GM19238 (cell line): ENCODE measurements at regions not wholly inside any gene's neighbourhood (a gene's known extent, or its start where the extent isn't known, plus 50 kb on each side); places are given as distances from the start of the nearest gene placed in this dataset.

Source experiments
- DNase-seq: peaks from one replicate; pipeline ENCODE4 v3.0.0; 2011; ENCODE audit warnings: low spot score; ENCODE audit not compliant: insufficient read length

DNA sequence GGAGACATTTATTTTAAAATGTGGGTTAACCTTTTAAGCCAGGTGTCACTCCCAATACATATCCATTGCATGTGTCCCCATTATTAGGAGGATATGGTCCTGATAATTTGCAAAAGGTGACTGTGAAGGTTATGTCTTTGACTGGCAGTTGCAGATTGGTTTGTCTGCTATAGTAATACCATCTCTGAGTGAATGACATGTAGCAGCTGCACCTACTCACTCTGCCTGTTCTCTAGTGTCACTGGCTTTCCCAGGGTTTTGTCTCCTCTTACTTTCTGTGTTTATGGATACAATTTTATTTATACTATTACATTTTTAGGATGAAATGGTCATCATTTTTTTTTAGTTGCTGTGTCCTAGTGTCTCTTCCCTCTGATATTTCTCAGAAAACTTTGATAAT is 393.2 kb downstream of the C3orf38 start:
- DNase-seq, result no peak

DNA sequence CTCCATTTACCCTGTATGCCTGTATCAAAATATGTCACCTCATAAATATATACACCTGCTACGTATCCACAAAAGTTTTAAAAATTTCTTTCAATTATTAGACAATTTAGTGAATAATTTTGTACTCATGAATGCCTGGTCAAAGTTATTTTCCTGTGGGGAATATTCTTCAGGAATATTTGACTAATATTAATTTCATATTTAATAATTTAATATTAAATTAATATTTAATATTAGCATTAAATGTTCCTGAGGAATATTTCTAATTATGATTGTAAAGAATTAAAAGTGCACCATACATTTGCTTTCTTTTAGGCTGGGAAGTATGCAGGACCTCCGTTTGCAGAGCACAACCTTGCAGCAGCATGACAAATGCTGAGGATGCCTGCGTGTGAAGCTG is 422.7 kb downstream of the C3orf38 start:
- no peak for DNase-seq

GRCh38 chr3:88573472-88573871 is 423.7 kb downstream of the C3orf38 start:
- DNase-seq, result no peak

- no peak for DNase-seq
Observed at GRCh38 chr3:88574146-88574545, 424.4 kb downstream of the C3orf38 start.

DNA sequence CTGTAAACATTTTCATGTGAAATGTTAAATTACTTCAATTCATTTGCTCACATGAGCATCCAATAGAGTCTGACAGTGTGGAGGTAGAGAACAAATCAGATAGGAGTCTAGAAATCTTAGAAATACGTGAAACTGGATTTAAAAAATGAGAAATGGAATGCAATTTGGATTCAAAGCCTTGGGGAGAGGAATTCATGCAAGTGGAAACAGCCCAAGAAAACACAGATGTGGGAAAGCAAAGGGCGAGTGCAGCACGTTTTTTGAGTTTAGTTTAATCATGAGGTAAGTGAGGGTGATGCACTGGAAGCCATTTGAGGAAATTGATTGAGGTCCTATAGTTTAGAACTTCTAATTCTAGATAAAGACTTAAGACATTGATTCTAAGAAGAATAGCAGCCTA is 434.7 kb downstream of the C3orf38 start:
- no peak for DNase-seq

- DNase-seq, result no peak
Observed at GRCh38 chr3:88586121-88586640, 436.4 kb downstream of the C3orf38 start.

DNA sequence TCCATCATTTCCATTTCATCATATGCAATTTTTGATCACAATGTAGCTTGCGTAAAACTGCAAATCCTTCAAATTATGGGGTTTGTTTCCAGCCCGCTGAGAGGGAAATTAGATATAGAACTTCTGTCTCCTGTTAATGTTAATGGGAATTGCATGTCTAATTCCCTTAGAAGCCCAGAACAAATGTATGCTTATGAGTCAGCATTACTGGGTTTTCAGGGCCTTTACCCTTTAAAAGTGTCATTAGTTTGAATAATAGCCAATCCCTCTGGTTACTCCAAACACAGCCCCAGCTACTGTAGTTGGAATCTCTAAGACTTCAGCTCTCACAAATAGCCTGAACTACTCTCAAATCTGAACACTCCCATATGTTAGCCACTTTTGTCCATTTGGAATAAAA is 439.4 kb downstream of the C3orf38 start:
- DNase-seq, result no peak

- no peak for DNase-seq
Observed at GRCh38 chr3:88595026-88595425, 445.3 kb downstream of the C3orf38 start.

DNA sequence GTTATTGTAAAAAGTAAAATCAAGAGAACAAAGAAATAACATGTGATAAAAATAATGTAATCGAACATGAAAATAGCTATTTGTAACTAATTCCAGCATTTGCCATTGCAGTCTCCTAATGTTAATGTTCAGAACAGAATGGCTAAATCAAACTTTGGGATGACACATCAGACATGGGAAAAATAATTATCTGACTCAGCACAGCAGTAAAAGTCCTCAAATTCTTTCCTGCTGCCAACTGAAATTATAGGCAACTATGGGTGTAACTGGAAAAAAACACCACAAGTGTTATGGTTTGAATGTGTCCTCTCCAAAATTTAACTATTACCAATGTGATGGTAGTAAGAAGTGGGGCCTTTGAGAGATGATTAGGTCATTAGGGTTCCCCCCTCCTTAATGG is 446.7 kb downstream of the C3orf38 start:
- no peak for DNase-seq

DNA sequence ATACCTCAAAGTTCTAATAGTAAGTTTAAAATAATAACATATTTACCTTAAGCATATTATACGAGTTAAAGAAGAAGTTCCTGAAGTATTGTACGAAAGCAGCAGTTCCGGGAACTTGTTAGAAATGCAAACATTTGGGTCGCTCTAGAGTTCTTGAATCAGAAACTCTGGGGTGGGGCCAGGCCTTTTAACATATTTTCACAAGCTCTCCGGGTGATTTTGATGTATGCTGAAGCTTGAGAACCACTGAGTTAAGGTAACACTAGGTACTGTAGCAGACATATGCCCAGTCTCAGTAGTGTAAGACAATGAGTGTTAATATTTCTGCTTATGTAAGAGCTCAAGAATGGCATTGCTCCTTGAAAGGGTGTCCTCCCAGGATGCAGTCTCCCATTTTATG is 461.1 kb downstream of the C3orf38 start:
- no peak for DNase-seq

DNA sequence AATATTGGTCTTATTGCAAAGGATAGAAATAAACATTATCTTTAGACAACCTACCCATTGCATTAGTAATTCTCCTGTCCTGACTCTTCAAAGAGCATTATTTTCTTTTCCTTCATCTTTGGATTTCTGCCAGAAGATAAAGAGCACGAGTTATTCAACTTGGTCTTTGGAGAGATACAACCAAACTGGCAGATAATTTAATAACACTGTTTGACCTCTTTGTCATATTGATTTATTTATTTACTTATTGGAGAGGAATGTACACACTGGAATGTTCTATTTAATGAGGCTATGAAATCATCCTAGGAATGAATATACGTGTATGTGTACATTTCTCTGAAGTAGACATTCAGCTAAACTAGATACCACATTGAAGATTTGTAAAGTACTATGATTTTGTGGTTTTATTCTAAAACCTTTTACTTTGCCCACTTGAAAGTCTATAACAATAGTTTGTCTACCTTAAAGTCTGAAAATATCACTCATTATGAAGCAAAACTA is 462.1 kb downstream of the C3orf38 start:
- no peak for DNase-seq

DNA sequence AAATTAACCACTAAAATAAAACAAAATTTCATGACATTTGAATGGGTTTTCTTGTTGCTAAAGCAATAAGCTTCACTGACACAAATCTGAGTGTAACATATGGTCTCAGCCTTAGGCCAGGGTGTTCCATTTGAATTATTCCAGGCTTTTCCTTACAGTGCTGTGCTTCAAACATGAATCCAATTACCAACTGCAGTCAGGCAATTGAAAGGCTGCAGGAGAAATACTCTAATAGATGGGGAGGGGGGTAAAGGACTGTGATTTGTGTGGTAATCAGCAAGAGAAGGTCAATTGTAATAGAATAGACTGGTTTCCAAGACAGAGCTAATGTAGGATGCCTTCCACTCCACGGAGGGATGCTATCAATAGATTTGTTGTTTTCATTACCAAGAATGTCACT is 466.7 kb downstream of the C3orf38 start:
- DNase-seq, result no peak

- no peak for DNase-seq
Observed at GRCh38 chr3:88617283-88617682, 467.5 kb downstream of the C3orf38 start.

DNA sequence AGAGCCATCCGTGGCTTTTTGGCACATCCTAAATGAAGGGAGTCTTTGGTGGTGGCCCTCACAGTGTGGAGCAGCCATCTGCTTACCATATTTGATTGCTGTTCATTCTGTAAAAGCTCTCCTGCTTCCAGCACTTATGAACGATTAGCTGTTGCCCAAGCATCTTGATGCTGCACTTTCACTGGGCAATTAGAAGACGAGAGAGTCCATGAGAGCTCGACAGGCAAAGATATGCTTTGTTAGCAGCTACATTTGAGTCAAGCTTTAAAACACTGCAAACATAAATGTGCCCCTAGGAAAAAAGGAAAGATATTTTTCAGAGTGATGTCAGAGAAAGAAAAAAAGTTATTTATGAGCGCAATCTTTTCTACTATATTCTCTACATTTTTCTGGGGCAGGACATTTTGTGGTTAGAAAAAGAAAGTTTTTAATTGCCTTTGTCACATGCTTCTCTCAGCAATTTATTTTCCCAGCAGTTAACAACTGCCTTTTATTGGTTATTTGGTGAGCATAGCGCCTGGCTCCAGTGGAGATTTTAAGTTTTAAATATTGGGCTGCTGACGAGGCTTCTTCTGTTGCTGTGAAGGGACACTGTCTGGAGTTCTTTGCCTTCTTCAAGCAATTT is 468.4 kb downstream of the C3orf38 start:
- no peak for DNase-seq

DNA sequence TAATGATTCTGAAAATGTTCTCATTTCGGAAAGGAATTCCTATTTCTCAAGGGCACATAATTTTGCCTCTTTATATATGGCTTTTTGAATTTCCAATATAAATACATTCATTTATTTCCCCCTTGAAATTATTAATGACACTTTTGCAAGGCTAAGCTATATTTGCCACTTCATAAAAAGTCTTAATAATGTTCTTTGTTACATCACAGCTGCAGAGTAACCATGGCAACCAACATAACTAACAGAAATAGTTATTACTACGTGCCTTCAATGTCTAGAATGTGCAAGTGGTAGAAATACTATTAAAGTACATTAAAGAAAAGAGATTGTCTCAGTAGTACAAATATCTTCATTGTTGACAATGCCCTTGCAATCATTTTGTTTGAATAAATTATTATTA is 471.8 kb downstream of the C3orf38 start:
- no peak for DNase-seq

- DNase-seq, result no peak
Observed at GRCh38 chr3:88623709-88624108, 473.9 kb downstream of the C3orf38 start.

DNA sequence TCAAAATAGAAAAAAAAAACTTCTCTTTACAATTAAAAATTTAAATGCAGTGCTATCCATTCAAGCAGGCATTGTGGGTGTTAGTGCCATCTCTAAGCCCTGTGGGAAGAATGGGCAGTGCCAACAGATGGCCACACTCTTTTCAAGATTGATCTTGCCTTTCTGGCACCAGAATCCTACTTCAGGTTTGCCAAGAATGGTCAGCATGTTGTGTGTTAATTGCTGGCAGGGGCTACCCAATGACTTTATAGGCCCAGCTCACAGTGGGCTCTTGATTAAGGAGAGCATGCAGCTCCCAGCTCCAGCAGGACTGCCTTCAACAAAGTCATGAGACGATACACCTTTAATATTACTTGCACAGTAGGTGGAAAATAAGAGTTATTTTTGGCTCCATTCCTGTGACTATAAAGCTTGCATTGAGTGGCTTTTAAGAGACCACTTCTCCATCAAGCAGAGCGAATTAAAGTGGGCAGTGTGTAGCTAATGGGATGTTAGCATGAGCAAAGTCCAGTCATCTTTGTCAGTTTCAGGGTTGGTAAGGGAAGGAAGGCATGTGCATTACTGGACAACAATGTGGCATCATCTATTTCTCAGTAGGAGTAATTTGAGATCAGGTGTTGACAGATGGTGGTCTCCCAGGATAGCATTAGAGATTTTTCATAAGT is 476.8 kb downstream of the C3orf38 start:
- DNase-seq, result no peak

GRCh38 chr3:88628901-88629300 is 478.5 kb upstream of the EPHA3 start:
- no peak for DNase-seq

DNA sequence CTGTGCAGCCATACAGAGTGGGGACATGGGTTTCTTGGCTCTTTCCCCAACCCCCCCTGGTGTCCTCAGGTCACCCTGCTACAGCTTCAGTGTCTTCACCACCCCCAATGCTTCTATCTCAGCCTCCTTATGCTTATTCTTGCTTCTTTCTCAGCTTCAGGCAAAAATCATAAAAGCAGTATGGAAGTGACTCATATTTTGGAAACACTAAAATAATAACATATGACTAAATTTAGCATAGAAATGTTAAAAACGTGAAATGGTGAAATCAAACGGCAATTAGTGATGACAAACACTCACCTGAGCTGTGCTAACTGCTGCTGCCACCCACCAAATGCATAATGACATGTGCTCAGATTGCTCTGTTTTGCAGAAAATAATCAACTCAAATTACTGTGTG is 475.2 kb upstream of the EPHA3 start:
- no peak for DNase-seq

DNA sequence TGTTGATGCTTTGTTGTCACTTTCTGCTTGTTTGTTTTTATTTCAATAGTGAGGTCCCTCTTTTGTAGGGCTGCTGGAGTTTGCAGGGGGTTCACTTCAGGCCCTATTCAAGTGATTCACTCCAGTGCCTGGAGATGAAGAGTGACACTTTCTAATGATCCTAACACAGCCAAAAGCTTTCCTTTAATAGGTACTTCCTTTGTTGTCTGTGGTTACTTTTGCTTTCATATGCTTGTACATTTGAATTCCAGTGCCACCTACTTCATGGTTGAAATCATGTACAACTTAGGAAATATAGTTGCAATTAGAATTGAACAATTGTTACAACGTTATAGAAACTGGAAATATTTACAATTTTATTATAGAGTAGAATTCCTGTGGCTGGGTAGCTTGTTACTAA is 466.8 kb upstream of the EPHA3 start:
- no peak for DNase-seq

DNA sequence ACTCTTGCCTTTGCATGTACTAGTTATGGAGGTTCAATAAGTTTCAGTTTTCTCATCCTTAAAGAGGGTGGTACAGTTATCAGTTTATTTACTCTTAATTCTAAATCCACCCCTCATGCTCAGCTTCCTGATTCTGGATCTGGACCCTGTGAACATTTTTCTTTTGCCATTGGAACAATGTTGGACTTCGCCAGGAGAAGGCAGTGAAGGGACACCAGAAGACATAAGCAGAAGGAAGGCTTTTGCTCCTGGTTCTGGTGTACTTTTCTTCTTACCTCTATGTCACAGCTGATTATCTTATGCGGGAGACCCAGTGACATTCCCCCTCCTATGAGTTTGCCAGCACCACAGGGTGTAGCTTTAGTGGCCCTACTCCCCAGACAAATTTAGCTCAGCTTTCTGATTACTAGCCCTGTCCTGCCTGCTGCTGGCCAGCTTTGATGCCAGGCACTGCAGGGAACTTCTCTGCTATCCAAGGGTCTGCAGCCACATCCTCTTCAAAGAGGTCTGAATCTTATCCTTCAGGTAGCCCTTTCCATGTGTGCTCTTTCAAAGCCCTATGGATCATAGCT is 466.3 kb upstream of the EPHA3 start:
- no peak for DNase-seq

DNA sequence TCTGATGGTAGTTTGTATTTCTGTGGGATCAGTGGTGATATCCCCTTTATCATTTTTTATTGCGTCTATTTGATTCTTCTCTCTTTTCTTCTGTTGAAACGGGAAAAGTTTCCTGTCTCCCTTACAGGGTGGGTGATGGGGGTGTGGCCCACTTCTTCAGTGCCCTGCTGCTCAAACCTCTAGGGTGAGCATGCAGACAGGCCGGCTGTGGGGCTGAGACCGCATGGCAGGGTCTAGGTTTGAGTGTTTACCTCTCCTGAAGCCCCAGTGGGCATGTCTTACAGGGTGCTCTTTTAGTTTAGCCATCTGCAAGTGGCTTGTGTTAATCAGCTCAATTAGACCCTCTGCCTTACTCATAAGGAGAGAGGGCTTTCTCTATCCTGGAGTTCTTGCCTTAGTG is 450.0 kb upstream of the EPHA3 start:
- no peak for DNase-seq

DNA sequence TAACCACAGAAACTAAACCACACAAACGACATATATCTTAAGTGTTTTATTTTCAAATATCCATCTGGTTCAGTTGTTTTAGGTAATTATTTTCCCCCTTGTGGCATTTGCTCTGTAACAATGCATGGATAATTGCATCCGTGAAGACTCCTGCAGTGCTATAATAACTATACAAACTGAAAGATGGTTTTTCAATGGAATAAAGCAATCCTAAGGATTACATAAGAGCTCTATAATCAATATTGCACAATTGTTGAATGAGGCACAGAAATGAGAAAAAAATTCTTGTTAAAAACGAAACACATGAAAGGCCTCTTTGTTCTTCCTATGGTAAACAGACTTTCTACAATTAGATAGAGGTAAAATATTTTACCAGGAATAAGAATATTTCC is 446.0 kb upstream of the EPHA3 start:
- no peak for DNase-seq
